ENCODE measurements at regions not wholly inside any gene's neighbourhood (a gene's known extent, or its start where the extent isn't known, plus 50 kb on each side); places are given as distances from the start of the nearest gene placed in this dataset.

DNA sequence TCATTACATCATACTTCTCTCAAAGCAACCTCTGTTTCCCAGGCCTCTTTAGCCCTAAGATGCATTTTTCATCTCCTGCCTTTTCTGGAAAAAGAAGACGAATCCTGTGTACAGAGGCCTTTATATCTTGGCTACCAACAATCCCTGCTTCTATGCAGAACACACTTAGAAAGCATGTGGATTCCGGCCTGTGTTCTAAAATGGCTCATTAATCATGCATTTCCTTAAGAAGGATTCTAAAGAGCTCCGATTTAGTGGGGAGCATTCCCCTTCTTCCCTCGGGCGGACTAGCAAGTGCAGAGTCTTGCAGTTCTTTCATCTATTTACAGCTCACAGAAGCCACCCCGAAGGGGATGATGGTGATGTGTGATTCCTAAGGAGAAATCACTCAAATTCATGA is 1212.9 kb downstream of the TYW1 start:
- TF ChIP-seq EP300 (IDR thresholded peaks at IDR 0.05) = no peak
- TF ChIP-seq, protein P1, sequence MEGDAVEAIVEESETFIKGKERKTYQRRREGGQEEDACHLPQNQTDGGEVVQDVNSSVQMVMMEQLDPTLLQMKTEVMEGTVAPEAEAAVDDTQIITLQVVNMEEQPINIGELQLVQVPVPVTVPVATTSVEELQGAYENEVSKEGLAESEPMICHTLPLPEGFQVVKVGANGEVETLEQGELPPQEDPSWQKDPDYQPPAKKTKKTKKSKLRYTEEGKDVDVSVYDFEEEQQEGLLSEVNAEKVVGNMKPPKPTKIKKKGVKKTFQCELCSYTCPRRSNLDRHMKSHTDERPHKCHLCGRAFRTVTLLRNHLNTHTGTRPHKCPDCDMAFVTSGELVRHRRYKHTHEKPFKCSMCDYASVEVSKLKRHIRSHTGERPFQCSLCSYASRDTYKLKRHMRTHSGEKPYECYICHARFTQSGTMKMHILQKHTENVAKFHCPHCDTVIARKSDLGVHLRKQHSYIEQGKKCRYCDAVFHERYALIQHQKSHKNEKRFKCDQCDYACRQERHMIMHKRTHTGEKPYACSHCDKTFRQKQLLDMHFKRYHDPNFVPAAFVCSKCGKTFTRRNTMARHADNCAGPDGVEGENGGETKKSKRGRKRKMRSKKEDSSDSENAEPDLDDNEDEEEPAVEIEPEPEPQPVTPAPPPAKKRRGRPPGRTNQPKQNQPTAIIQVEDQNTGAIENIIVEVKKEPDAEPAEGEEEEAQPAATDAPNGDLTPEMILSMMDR (IDR thresholded peaks at IDR 0.05) = no peak
- TF ChIP-seq POLR2AphosphoS5 (IDR thresholded peaks at IDR 0.05) = no peak
- no peak for TF ChIP-seq POLR2A (IDR thresholded peaks at IDR 0.05)

All from gastroesophageal sphincter (tissue), 3 donors.